Fibroblast of skin of scalp (primary cell): ENCODE measurements at regions not wholly inside any gene's neighbourhood (a gene's known extent, or its start where the extent isn't known, plus 50 kb on each side); places are given as distances from the start of the nearest gene placed in this dataset.
"Not testable (repeated sequence)": the region's sequence is repeated elsewhere in the genome, so short reads cannot be mapped to it uniquely, and the experiment has no call there.

ENCODE experiments used
- DNase-seq: peaks from one replicate; pipeline ENCODE4 v3.0.0-alpha.2; 2013

GRCh38 chr7:121520911-121521310, 124.8 kb upstream of the FAM3C start:
- DNase-seq = no peak

GRCh38 chr7:121519548-121520521, 123.7 kb upstream of the FAM3C start:
- DNase-seq = peak; percentile 48

GRCh38 chr7:121517591-121517990, 121.5 kb upstream of the FAM3C start:
- no peak for DNase-seq

DNA sequence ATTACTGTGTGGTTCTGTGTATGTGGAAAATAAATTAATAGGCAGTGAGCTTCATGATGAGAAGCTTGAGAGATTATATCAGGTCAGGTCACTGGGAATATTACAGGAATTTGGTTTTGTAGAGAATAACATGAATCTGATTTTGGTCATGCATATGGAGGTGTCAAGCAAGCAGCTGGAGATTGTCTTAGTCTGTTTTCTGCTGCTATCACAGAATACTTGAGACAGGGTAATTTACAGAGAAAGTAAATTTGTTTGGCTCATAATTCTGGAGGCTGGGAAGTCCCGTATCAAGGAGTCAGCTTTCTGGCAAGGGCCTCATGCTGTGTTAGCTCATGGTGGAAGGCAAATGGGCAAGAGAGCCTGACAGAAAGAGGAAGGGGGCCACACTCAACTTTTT, 120.7 kb upstream of the FAM3C start:
- no peak for DNase-seq

GRCh38 chr7:121515630-121516401, 119.7 kb upstream of the FAM3C start:
- DNase-seq = peak; percentile 31

DNA sequence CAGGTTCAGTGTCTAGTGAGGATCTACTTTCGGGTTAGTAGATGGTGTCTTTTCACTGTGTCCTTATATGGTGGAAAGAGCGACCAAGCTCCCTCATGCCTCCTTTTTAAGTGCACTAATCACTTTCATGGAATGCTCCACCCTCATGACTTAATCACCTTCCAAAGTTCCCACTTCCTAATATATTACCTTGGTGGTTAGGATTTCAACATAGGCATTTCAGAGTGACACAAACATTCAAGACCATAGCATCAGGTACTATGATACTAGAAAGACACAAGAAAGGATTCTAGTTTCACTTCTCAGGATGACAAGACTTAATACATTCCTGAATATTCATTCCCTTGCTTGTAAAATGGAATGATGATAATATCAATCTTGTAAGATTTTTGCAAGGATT, 119.1 kb upstream of the FAM3C start:
- no peak for DNase-seq

- DNase-seq = no peak
These were observed 117.0 kb upstream of the FAM3C start for GRCh38 chr7:121513105-121513504.

DNA sequence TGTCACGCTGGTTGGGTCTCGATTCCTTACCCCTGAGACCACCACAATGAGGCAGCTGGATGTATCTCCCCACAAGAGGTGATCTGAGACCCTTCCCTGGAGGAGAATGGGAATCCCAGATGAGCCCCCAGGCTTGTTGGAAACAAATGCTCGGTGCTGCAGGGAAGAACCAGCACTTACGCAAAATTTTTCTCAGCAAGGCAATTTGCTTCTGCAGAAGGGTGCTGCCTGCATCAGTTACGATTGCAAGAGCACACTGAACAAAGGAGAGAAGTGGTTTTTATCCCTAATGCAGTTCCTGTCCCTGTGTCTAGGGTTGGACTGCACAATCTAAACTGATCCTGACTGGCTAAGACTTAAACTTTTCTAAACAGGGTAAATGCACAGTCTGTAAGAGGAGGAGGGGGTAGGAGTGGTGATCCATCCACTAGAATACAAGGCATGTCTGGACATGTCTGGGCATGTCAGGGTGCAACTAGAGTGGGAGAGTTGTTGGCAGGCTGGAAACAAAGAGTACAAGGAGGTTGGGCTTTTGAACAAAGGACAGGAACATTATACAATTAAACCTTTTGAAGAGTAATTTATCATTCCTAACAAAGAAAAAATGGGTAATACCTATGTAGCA, 114.9 kb upstream of the FAM3C start:
- DNase-seq = no peak

DNA sequence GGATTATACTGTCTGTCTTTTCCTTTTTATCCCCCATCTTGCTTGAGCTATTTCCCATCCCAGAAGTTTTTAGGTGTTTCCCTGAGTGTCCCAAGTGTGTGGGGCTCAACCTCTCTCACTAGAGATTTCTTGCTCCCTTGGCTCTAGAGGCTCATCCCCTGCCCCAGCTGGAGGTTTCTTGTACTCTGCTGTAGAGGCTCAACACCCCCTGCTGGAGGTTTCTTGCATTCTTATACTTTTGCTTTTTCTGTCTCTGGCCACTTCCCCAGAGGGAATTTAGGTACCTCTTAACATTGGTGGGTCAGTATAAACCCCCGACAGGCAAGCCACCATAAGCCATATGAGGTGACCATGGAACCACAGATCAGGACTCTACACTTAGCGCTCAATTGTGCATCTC, 114.2 kb upstream of the FAM3C start:
- no peak for DNase-seq

- no peak for DNase-seq
These were observed 109.6 kb upstream of the FAM3C start for GRCh38 chr7:121505540-121506182.

GRCh38 chr7:121505021-121505420, 108.9 kb upstream of the FAM3C start:
- peak; percentile 71 for DNase-seq

DNA sequence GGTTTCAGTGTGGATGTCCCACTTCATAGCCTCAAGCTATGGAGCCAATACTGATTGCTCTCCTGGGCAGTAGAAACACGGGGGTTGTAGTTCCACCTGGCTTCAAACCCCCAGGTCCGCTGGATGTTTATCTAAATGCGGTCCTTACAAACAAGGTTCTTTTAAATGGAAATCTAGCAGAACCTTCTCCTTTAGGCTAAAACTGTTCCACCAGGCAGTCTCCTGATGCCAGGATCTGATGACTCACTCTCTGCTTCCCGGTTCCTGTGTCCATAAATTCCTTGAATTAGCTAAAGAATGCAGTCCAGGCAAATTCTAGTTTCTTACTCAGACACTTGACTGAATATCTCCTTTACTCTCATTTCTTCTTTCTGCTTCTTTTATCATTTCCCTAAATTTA, 108.4 kb upstream of the FAM3C start:
- peak; percentile 92 for DNase-seq

- no peak for DNase-seq
These were observed 107.6 kb upstream of the FAM3C start for GRCh38 chr7:121503730-121504129.

DNA sequence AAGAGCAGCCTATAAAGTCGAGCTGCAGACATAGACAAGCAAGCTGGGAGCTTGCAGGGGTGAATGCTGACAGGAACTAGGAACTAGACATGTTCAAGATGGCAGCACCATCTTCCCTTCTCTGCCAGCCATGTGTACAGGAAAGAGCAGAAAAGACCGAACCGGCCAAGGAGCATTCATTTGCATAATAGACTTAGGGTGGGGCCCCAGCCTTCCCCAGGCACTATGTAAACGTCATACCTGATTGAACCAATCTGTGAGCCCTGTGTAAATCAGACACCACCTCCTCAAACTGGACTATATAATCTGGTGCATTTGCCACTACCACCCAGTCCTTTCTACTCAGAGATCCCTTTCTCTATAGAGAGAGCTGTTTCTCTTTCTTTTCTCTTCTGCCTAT, 106.9 kb upstream of the FAM3C start:
- no peak for DNase-seq

- no peak for DNase-seq
These were observed 105.5 kb upstream of the FAM3C start for GRCh38 chr7:121501566-121501965.

DNA sequence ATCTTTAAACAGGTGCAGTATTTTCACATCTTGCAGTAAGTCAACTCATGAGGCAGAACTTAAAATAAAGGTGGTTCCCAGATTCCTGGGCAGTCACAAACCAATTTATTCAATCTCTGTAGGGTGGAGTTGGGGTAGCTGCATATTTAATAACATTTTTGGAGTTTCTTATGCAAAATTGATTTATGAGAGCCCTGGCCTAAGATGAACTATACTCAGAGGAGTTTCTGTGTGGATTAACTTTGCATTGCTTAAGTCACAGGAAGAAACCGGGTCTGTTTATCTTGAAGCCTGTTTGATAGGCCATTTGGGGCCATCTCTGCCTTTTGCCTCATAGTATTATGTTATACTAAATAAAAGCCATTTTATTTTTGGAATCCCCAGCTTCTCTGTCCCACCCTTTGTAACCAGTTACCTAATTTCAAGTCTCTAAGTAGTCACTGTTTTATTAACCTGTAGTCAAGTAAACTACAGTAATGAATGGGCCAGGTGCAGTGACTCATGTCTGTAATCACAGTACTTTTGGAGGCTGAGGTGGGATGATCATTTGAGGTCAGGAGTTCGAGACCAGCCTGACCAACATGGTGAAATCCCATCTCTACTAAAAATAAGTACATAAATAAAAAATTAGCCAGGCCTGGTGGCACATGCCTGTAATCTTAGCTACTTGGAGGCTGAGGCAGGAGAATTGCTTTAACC, 104.4 kb upstream of the FAM3C start:
- no peak for DNase-seq

GRCh38 chr7:121499624-121500023, 103.5 kb upstream of the FAM3C start:
- no peak for DNase-seq

DNA sequence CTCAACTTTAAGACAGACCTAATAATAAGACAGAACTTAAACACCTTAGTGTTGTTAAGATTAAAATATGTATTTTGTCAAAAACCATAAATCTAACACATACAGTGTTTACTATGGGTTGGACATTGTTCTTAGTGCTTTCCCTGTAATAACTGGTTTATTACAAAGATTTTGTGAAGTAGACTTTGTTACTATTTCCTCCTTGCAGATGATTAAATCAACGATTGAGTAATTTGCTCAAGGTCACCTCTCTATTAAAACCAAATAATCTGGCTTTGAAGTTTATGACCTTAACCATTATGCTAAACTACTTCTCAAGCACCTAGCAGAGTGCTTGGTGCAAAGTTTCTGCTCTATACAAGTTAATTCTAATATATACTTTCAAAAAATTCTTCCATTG, 102.7 kb upstream of the FAM3C start:
- no peak for DNase-seq

GRCh38 chr7:121497545-121497944, 101.4 kb upstream of the FAM3C start:
- not testable (repeated sequence) for DNase-seq

GRCh38 chr7:121494516-121494915, 98.4 kb upstream of the FAM3C start:
- peak; percentile 77 for DNase-seq

DNA sequence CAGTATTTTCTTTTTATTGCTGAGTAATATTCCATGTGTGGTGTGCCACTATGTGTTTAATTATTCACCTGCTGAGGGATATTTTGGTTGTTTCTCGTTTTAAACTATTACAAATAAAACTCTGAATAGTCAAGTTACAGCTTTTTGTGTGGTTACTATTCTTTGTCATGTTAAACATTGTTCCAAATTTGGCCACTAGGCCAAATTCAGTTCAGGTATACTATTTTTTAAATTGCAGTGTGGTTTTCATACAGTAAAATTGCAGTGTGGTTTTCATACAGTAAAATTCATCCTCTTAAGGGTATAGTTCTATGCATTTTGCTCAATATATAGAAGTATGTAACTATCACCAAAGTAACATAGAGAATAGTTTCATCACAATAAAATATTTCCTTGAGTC, 97.4 kb upstream of the FAM3C start:
- no peak for DNase-seq

GRCh38 chr7:121490309-121490708, 94.2 kb upstream of the FAM3C start:
- DNase-seq = no peak
